ENCODE measurements at regions not wholly inside any gene's neighbourhood (a gene's known extent, or its start where the extent isn't known, plus 50 kb on each side); places are given as distances from the start of the nearest gene placed in this dataset.

DNA sequence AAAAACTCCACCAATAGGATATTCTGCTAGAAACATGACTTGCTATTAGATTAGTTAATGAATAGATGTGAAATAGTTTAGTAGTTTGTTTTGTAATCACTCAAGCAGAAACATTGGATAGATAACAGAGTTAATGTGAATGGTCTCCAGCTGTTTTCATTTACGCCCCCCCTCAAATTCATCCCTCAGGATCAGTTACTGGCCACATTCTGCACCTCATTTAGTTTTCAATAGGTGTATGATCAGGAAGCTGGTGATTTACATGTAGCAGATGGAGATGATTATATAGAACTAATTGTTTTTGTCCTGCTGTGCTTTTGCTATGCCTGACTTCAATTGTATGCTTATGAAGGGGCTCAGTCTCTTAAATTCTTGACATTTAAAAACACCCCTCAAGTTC, 759.0 kb downstream of the SLITRK6 start:
- Histone ChIP-seq H3K9me2 (ENCODE audit: insufficient read depth) (peaks cover 6% of the 10 kb centered on the region; the same call in 1 of the 2 replicates), H3F3A (replicated peaks; ENCODE audit: low read depth) (no peaks in the 10 kb centered on the region), H4K20me1 (replicated peaks; ENCODE audit: insufficient read depth) (no peaks in the 10 kb centered on the region), H3K27me3 (ENCODE audit: insufficient read depth) (no peaks in the 10 kb centered on the region), H3K4me1 (ENCODE audit: insufficient read depth) (no peaks in the 10 kb centered on the region), H3K4me3 (no peak overlapping the region), H3K27ac (ENCODE audit: low read depth) (no peak overlapping the region), H3K4me2 (no peak overlapping the region), H2AFZ (no peak overlapping the region), H3K79me2 (replicated peaks; ENCODE audit: insufficient read depth) (no peaks in the 10 kb centered on the region), H3K36me3 (ENCODE audit: insufficient read depth) (no peaks in the 10 kb centered on the region)
- H3K27me3 Mint-ChIP-seq (ENCODE audit: insufficient read depth, low read depth, poor library complexity), result no peaks in the 10 kb centered on the region
- peaks cover 4% of the 10 kb centered on the region; the same call in 2 of the 3 replicates for H3K4me1 Mint-ChIP-seq
- TF ChIP-seq EZH2phosphoT487 (IDR thresholded peaks at IDR 0.05; ENCODE audit: unreplicated experiment), result no peak
- peaks cover 3% of the 10 kb centered on the region; the same call in 2 of the 3 replicates for H3K36me3 Mint-ChIP-seq (ENCODE audit: low read depth)
- no peak overlapping the region for H3K4me3 Mint-ChIP-seq
- no peak for ATAC-seq
- H3K27ac Mint-ChIP-seq, result no peak overlapping the region
- H3K9me3 Mint-ChIP-seq, result peaks cover 14% of the 10 kb centered on the region
- no peak for DNase-seq (ENCODE audit: low spot score)

DNA sequence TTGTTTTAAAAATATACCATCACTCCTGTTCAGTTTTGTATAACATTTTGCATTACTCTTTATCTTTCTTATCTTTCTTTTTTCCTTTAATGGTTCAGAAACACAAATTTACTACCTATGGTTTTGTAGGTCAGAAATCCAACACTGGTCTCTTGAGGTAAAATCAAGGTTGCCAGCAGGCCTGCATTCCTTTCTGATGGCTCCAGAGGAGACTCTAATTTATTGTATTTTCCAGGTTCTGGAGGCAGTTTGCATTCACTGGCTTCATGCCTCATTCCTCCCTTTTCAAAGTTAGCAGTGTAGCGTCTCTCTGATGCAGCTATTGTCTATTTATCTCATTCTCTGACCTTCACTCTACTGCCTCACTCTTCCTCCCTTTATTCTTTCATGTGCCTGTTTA, 767.4 kb downstream of the SLITRK6 start:
- H3K9me2 ChIP-seq (ENCODE audit: insufficient read depth), result peaks cover 6% of the 10 kb centered on the region; the same call in 1 of the 2 replicates
- no peaks in the 10 kb centered on the region for H3K36me3 ChIP-seq (ENCODE audit: insufficient read depth)
- DNase-seq (ENCODE audit: low spot score), result peak; percentile 5
- no peaks in the 10 kb centered on the region for H3K79me2 ChIP-seq (replicated peaks; ENCODE audit: insufficient read depth)
- H3K4me1 Mint-ChIP-seq, result no peaks in the 10 kb centered on the region; the same call in 2 of the 3 replicates
- no peaks in the 10 kb centered on the region for H3K27me3 Mint-ChIP-seq (ENCODE audit: insufficient read depth, low read depth, poor library complexity)
- H3K36me3 Mint-ChIP-seq (ENCODE audit: low read depth), result peaks cover 10% of the 10 kb centered on the region
- H3K4me2 ChIP-seq, result no peak overlapping the region
- ATAC-seq, result no peak
- no peaks in the 10 kb centered on the region for H4K20me1 ChIP-seq (replicated peaks; ENCODE audit: insufficient read depth)
- H2AFZ ChIP-seq, result no peak overlapping the region
- no peaks in the 10 kb centered on the region for H3K27me3 ChIP-seq (ENCODE audit: insufficient read depth)
- H3F3A ChIP-seq (replicated peaks; ENCODE audit: low read depth), result no peaks in the 10 kb centered on the region
- no peak overlapping the region for H3K4me3 Mint-ChIP-seq
- no peak overlapping the region for H3K4me3 ChIP-seq
- no peak for TF ChIP-seq REST (IDR thresholded peaks at IDR 0.05; ENCODE audit: unreplicated experiment)
- no peak for TF ChIP-seq STAT1 (IDR thresholded peaks at IDR 0.05; ENCODE audit: unreplicated experiment)
- TF ChIP-seq JUNB (IDR thresholded peaks at IDR 0.05; ENCODE audit: unreplicated experiment), result no peak
- TF ChIP-seq CTCF (conservative IDR thresholded peaks at IDR 0.05; ENCODE audit: low read depth in 2 of 2), result no peak
- TF ChIP-seq ZNF331 (CRISPR knock-in tag; IDR thresholded peaks at IDR 0.05; ENCODE audit: low read depth), result no peak
- TF ChIP-seq, protein P1, sequence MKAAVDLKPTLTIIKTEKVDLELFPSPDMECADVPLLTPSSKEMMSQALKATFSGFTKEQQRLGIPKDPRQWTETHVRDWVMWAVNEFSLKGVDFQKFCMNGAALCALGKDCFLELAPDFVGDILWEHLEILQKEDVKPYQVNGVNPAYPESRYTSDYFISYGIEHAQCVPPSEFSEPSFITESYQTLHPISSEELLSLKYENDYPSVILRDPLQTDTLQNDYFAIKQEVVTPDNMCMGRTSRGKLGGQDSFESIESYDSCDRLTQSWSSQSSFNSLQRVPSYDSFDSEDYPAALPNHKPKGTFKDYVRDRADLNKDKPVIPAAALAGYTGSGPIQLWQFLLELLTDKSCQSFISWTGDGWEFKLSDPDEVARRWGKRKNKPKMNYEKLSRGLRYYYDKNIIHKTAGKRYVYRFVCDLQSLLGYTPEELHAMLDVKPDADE (IDR thresholded peaks at IDR 0.05), result no peak
- no peak for TF ChIP-seq EZH2 (IDR thresholded peaks at IDR 0.05; ENCODE audit: low read depth, unreplicated experiment)
- TF ChIP-seq CREB1 (CRISPR knock-in tag; IDR thresholded peaks at IDR 0.05; ENCODE audit: low read depth), result no peak
- H3K4me1 ChIP-seq (ENCODE audit: insufficient read depth), result no peaks in the 10 kb centered on the region
- H3K9me3 Mint-ChIP-seq, result peaks cover 12% of the 10 kb centered on the region
- no peak overlapping the region for H3K27ac ChIP-seq (ENCODE audit: low read depth)
- H3K27ac Mint-ChIP-seq, result no peak overlapping the region
